Uterus (tissue), 3 donors: ENCODE measurements at regions not wholly inside any gene's neighbourhood (a gene's known extent, or its start where the extent isn't known, plus 50 kb on each side); places are given as distances from the start of the nearest gene placed in this dataset.

Source experiments
- DNase-seq, 2 donors: peaks; one replicate each; pipeline ENCODE4 v3.0.0-alpha.2; 2019 to 2020
- H3K27ac ChIP-seq, 2 donors: fragments of 200-600 bp; sonication (generic); 1 replicate in 1 of 2; 2 replicates in 1 of 2; pipeline ENCODE4 v1.5.1; 2016 to 2018
- H3K27me3 ChIP-seq, 2 donors: fragments of 200-600 bp; sonication (generic); one replicate each; pipeline ENCODE4 v1.5.1; 2018 to 2019; ENCODE audit warnings: control low read depth in 1 of 2
- H3K36me3 ChIP-seq, 2 donors: fragments of 200-600 bp; sonication (generic); one replicate each; pipeline ENCODE4 v1.5.1; 2019; ENCODE audit warnings: control low read depth in 1 of 2
- H3K4me1 ChIP-seq, 2 donors: fragments of 200-600 bp; sonication (generic); one replicate each; pipeline ENCODE4 v1.5.1; 2018 to 2019; ENCODE audit warnings: control low read depth in 1 of 2
- H3K4me3 ChIP-seq, 2 donors: fragments of 200-600 bp; sonication (generic); 1 replicate in 1 of 2; 2 replicates in 1 of 2; pipeline ENCODE4 v1.5.1; 2018 to 2019; ENCODE audit warnings: mild to moderate bottlenecking in 1 of 2
- H3K9me3 ChIP-seq, 2 donors: fragments of 200-600 bp; sonication (generic); one replicate each; pipeline ENCODE4 v1.5.1; 2019; ENCODE audit warnings: control low read depth in 1 of 2
- CTCF ChIP-seq, 4 experiments: fragments of 200-600 bp in 2 of 4; fragments of 450-650 bp in 2 of 4; sonication (generic) in 2 of 4; IDR thresholded peaks; one replicate each; pipeline ENCODE4 v1.5.1; 2016 to 2019; ENCODE audit warnings: antibody characterized with exemption in 4 of 4, mild to moderate bottlenecking in 2 of 4, moderate library complexity in 1 of 4
- POLR2A ChIP-seq, 2 donors: fragments of 450-650 bp; IDR thresholded peaks; one replicate each; pipeline ENCODE4 v1.6.1; 2016; ENCODE audit warnings: antibody characterized with exemption in 2 of 2, mild to moderate bottlenecking in 1 of 2, moderate library complexity in 1 of 2
- intact Hi-C: fragments of 100-400 bp; cut with DNase I; formaldehyde crosslinking; loops from one replicate; pipeline ENCODE4 v1.15.1; 2023; ENCODE audit warnings: low total_unique reads
- donor health status: DM: yes; HTN: yes; CAD: no.

- intact Hi-C loops = no loop called here
- Histone ChIP-seq H3K4me1 (no peaks in the 10 kb centered on the region), H3K9me3 (no peaks in the 10 kb centered on the region), H3K36me3 (no peaks in the 10 kb centered on the region), H3K27ac (peak overlapping the region; percentile 39 to 71), H3K27me3 (no peaks in the 10 kb centered on the region), H3K4me3 (no peak overlapping the region)
- TF ChIP-seq POLR2A (IDR thresholded peaks at IDR 0.05) (no peak), CTCF (IDR thresholded peaks at IDR 0.05) (no peak)
- no peak for DNase-seq
Measured at GRCh38 chr11:122046438-122046837, 69.6 kb downstream of the BLID start.

GRCh38 chr11:122045181-122045586 lies 70.8 kb downstream of the BLID start:
- Histone ChIP-seq H3K4me1 (no peaks in the 10 kb centered on the region), H3K27ac (no peak overlapping the region), H3K4me3 (no peak overlapping the region), H3K27me3 (no peaks in the 10 kb centered on the region), H3K9me3 (no peaks in the 10 kb centered on the region), H3K36me3 (no peaks in the 10 kb centered on the region)
- intact Hi-C loops = no loop called here
- DNase-seq = no peak
- TF ChIP-seq CTCF (IDR thresholded peaks at IDR 0.05) (no peak), POLR2A (IDR thresholded peaks at IDR 0.05) (no peak)

GRCh38 chr11:122044086-122044485 lies 71.9 kb downstream of the BLID start:
- no peak for DNase-seq
- no peaks in the 10 kb centered on the region for H3K36me3 ChIP-seq
- intact Hi-C loops = no loop called here
- H3K4me3 ChIP-seq = no peak overlapping the region
- no peaks in the 10 kb centered on the region for H3K27me3 ChIP-seq
- no peak for TF ChIP-seq POLR2A (IDR thresholded peaks at IDR 0.05)
- no peak for TF ChIP-seq CTCF (IDR thresholded peaks at IDR 0.05)
- no peaks in the 10 kb centered on the region for H3K9me3 ChIP-seq
- H3K4me1 ChIP-seq = no peaks in the 10 kb centered on the region
- H3K27ac ChIP-seq = no peak overlapping the region

- H3K36me3 ChIP-seq = no peaks in the 10 kb centered on the region
- DNase-seq = no peak
- TF ChIP-seq POLR2A (IDR thresholded peaks at IDR 0.05) = no peak
- TF ChIP-seq CTCF (IDR thresholded peaks at IDR 0.05) = no peak
- intact Hi-C loops = no loop called here
- H3K4me1 ChIP-seq = no peaks in the 10 kb centered on the region
- no peaks in the 10 kb centered on the region for H3K9me3 ChIP-seq
- no peak overlapping the region for H3K27ac ChIP-seq
- no peak overlapping the region for H3K4me3 ChIP-seq
- H3K27me3 ChIP-seq = no peaks in the 10 kb centered on the region
Measured at GRCh38 chr11:122042981-122043380, 73.0 kb downstream of the BLID start.

GRCh38 chr11:122040464-122040863 lies 75.6 kb downstream of the BLID start:
- no peaks in the 10 kb centered on the region for H3K9me3 ChIP-seq
- DNase-seq = no peak
- H3K27ac ChIP-seq = no peak overlapping the region
- intact Hi-C loops = no loop called here
- no peak for TF ChIP-seq POLR2A (IDR thresholded peaks at IDR 0.05)
- no peak for TF ChIP-seq CTCF (IDR thresholded peaks at IDR 0.05)
- no peaks in the 10 kb centered on the region for H3K27me3 ChIP-seq
- H3K4me3 ChIP-seq = no peak overlapping the region
- H3K4me1 ChIP-seq = no peaks in the 10 kb centered on the region
- no peaks in the 10 kb centered on the region for H3K36me3 ChIP-seq
